PFSK-1 (cell line): ENCODE measurements at regions not wholly inside any gene's neighbourhood (a gene's known extent, or its start where the extent isn't known, plus 50 kb on each side); places are given as distances from the start of the nearest gene placed in this dataset.

Source experiments
- POLR2AphosphoS5 ChIP-seq: IDR thresholded peaks from 2 replicates; pipeline ENCODE4 v1.6.1; 2012; ENCODE audit warnings: low read depth, mild to moderate bottlenecking, control low read depth, low read length, moderate library complexity
- REST ChIP-seq, 2 experiments: IDR thresholded peaks; 2 replicates each; pipeline versions ENCODE4 v1.6.1 to v1.8.0; 2011 to 2012; ENCODE audit warnings: low read depth in 2 of 2, low read length in 2 of 2, control low read depth in 1 of 2, inconsistent platforms in 1 of 2, mild to moderate bottlenecking in 1 of 2, moderate library complexity in 1 of 2; ENCODE audit not compliant: insufficient read depth in 1 of 2

DNA sequence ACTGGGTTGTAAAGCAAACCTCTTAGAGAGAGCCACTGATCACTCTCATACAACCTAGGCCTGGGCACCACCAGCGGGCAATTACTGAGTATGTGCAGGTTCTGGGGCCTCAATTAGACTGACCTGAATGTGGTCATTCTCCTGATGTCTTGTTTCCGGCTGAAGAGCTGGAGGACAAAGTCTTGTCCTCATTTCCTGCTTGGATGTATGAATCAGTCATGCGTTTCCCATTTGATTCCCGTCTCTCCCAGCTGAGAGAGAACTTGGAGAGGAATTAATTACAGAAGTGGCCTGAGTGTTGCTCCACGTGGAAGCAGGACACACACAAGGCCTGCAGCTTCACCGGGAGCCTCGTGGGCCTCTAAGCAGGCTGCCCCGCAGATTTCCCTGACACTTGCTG lies 799.3 kb upstream of the ARGLU1 start:
- TF ChIP-seq POLR2AphosphoS5 (no peak), REST (IDR thresholded peaks at IDR 0.05; ENCODE audit: insufficient read depth in 1 of 2, low read depth in 2 of 2, low read length in 2 of 2) (no peak)
